ENCODE measurements at regions not wholly inside any gene's neighbourhood (a gene's known extent, or its start where the extent isn't known, plus 50 kb on each side); places are given as distances from the start of the nearest gene placed in this dataset.

GRCh38 chr10:43945094-43945730, 296.5 kb upstream of the ZNF32 start:
- no peak for DNase-seq

GRCh38 chr10:43944381-43945093, 295.9 kb upstream of the ZNF32 start:
- no peak for DNase-seq

GRCh38 chr10:43943818-43944360, 295.2 kb upstream of the ZNF32 start:
- DNase-seq, result no peak

GRCh38 chr10:43943119-43943817, 294.6 kb upstream of the ZNF32 start:
- DNase-seq, result no peak

GRCh38 chr10:43942096-43942850, 293.6 kb upstream of the ZNF32 start:
- no peak for DNase-seq

GRCh38 chr10:43940898-43941837, 292.5 kb upstream of the ZNF32 start:
- DNase-seq, result no peak

- no peak for DNase-seq
Observed at GRCh38 chr10:43939939-43940820, 291.5 kb upstream of the ZNF32 start.

GRCh38 chr10:43939389-43939938, 290.8 kb upstream of the ZNF32 start:
- DNase-seq, result no peak

- DNase-seq, result no peak
Observed at GRCh38 chr10:43938810-43939209, 290.1 kb upstream of the ZNF32 start.

- DNase-seq, result no peak
Observed at GRCh38 chr10:43931308-43931930, 282.7 kb upstream of the ZNF32 start.

- DNase-seq, result no peak
Observed at GRCh38 chr10:43930777-43931176, 282.1 kb upstream of the ZNF32 start.

GRCh38 chr10:43930243-43930642, 281.6 kb upstream of the ZNF32 start:
- DNase-seq, result no peak

- no peak for DNase-seq
Observed at GRCh38 chr10:43929122-43929521, 280.4 kb upstream of the ZNF32 start.

GRCh38 chr10:43928425-43928968, 279.8 kb upstream of the ZNF32 start:
- no peak for DNase-seq

GRCh38 chr10:43926875-43927406, 278.3 kb upstream of the ZNF32 start:
- no peak for DNase-seq

- DNase-seq, result no peak
Observed at GRCh38 chr10:43926371-43926770, 277.7 kb upstream of the ZNF32 start.

GRCh38 chr10:43925793-43926192, 277.1 kb upstream of the ZNF32 start:
- no peak for DNase-seq

- DNase-seq, result no peak
Observed at GRCh38 chr10:43923328-43923727, 274.6 kb upstream of the ZNF32 start.

Data from NCI-H2029 treated with DMSO at 0.1 percent for 48 hours (cell line).